ENCODE measurements at regions not wholly inside any gene's neighbourhood (a gene's known extent, or its start where the extent isn't known, plus 50 kb on each side); places are given as distances from the start of the nearest gene placed in this dataset.

GRCh38 chr20:12083269-12083668, 165.6 kb downstream of the BTBD3 start:
- TF ChIP-seq, protein P1, sequence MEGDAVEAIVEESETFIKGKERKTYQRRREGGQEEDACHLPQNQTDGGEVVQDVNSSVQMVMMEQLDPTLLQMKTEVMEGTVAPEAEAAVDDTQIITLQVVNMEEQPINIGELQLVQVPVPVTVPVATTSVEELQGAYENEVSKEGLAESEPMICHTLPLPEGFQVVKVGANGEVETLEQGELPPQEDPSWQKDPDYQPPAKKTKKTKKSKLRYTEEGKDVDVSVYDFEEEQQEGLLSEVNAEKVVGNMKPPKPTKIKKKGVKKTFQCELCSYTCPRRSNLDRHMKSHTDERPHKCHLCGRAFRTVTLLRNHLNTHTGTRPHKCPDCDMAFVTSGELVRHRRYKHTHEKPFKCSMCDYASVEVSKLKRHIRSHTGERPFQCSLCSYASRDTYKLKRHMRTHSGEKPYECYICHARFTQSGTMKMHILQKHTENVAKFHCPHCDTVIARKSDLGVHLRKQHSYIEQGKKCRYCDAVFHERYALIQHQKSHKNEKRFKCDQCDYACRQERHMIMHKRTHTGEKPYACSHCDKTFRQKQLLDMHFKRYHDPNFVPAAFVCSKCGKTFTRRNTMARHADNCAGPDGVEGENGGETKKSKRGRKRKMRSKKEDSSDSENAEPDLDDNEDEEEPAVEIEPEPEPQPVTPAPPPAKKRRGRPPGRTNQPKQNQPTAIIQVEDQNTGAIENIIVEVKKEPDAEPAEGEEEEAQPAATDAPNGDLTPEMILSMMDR (IDR thresholded peaks at IDR 0.05; ENCODE audit: borderline replicate concordance, extremely low read depth, low read length, poor library complexity, severe bottlenecking), result no peak
- no peak for TF ChIP-seq EZH2 (IDR thresholded peaks at IDR 0.05; ENCODE audit: borderline replicate concordance, low read depth, low read length, severe bottlenecking)
